HG03280 (cell line): ENCODE measurements at regions not wholly inside any gene's neighbourhood (a gene's known extent, or its start where the extent isn't known, plus 50 kb on each side); places are given as distances from the start of the nearest gene placed in this dataset.

ENCODE experiments used
- ATAC-seq: cut with Tn5 transposase; IDR thresholded peaks from one replicate; pipeline ENCODE4 v1.9.1; 2021; ENCODE audit warnings: mild to moderate bottlenecking, moderate library complexity; ENCODE audit not compliant: unreplicated experiment

GRCh38 chr2:199707593-199708185 is 143.3 kb downstream of the FTCDNL1 start:
- no peak for ATAC-seq

GRCh38 chr2:199705538-199705937 is 145.5 kb downstream of the FTCDNL1 start:
- ATAC-seq: no peak

- no peak for ATAC-seq
These were observed 146.4 kb downstream of the FTCDNL1 start for GRCh38 chr2:199704358-199705238.

GRCh38 chr2:199703199-199703598 is 147.8 kb downstream of the FTCDNL1 start:
- ATAC-seq: no peak

- no peak for ATAC-seq
These were observed 153.5 kb downstream of the FTCDNL1 start for GRCh38 chr2:199697469-199697868.

- ATAC-seq: no peak
These were observed 154.9 kb downstream of the FTCDNL1 start for GRCh38 chr2:199696048-199696447.

- no peak for ATAC-seq
These were observed 157.1 kb downstream of the FTCDNL1 start for GRCh38 chr2:199693861-199694260.

- ATAC-seq: no peak
These were observed 158.5 kb downstream of the FTCDNL1 start for GRCh38 chr2:199692489-199692888.

- no peak for ATAC-seq
These were observed 160.8 kb downstream of the FTCDNL1 start for GRCh38 chr2:199690225-199690624.

- ATAC-seq: no peak
These were observed 165.3 kb downstream of the FTCDNL1 start for GRCh38 chr2:199685669-199686068.

- ATAC-seq: no peak
These were observed 166.2 kb downstream of the FTCDNL1 start for GRCh38 chr2:199684832-199685231.

- ATAC-seq: no peak
These were observed 166.8 kb downstream of the FTCDNL1 start for GRCh38 chr2:199684168-199684567.

- ATAC-seq: no peak
These were observed 169.0 kb downstream of the FTCDNL1 start for GRCh38 chr2:199682001-199682400.

GRCh38 chr2:199680482-199680881 is 170.5 kb downstream of the FTCDNL1 start:
- ATAC-seq: no peak

GRCh38 chr2:199679883-199680282 is 171.1 kb downstream of the FTCDNL1 start:
- ATAC-seq: no peak

GRCh38 chr2:199677881-199678280 is 173.1 kb downstream of the FTCDNL1 start:
- no peak for ATAC-seq

- no peak for ATAC-seq
These were observed 182.3 kb downstream of the FTCDNL1 start for GRCh38 chr2:199668645-199669044.

- no peak for ATAC-seq
These were observed 187.8 kb downstream of the FTCDNL1 start for GRCh38 chr2:199663157-199663556.

- ATAC-seq: no peak
These were observed 188.7 kb downstream of the FTCDNL1 start for GRCh38 chr2:199662255-199662654.

GRCh38 chr2:199660167-199660566 is 190.8 kb downstream of the FTCDNL1 start:
- ATAC-seq: no peak

GRCh38 chr2:199659207-199659606 is 191.8 kb downstream of the FTCDNL1 start:
- ATAC-seq: no peak

GRCh38 chr2:199646439-199646838 is 188.7 kb upstream of the SATB2 start:
- ATAC-seq: peak; percentile 72
